ENCODE measurements at regions not wholly inside any gene's neighbourhood (a gene's known extent, or its start where the extent isn't known, plus 50 kb on each side); places are given as distances from the start of the nearest gene placed in this dataset.

DNA sequence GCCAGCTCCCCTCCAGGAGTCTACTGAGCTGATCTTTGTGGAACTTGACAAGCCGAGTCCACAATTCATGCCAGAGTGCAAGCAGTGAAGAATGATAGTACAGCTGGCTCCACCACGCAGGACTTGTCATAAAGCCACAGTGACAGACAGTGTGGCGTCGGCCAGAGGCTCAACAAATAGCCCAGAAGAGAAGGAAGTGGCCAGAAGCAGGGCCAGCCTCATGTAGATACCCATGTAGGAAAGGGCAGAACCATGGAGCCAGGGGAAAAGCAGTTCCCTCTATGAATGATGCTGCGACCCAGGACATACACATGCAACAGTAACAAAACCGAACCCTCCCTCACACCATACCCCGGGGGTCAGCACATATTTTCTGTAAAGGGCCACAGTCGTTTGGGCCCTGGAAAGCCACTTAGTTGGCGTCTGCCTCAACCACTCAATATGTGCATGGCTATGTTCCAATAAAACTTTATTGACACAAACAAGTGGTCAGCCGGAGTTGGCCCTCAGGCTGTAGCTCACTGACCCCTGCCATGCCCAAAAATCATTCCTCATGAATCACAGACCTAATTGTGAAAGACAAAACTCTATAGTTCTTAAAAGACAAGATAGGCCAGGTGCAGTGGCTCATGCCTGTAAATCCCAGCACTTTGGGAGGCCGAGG, 161.4 kb downstream of the BRD1 start:
- Histone ChIP-seq H3K27me3 (ENCODE audit: control insufficient read depth in 1 of 2, insufficient read depth in 2 of 2, low read length in 2 of 2) (peaks cover 13 to 66% of the 10 kb centered on the region in 2 experiments), H3K9ac (ENCODE audit: insufficient read depth, low read depth, low read length) (no peak overlapping the region), H3K9me3 (ENCODE audit: low read length) (no peaks in the 10 kb centered on the region), H2AFZ (ENCODE audit: low read length) (no peak overlapping the region), H3K36me3 (replicated peaks in 1 of 2; ENCODE audit: control insufficient read depth in 1 of 2, insufficient read depth in 2 of 2, low read length in 2 of 2) (no peaks in the 10 kb centered on the region), H3K27ac (ENCODE audit: extremely low read length, insufficient read depth, low read length) (no peak overlapping the region), H4K20me1 (ENCODE audit: insufficient read depth, low read length) (no peaks in the 10 kb centered on the region), H3K4me2 (ENCODE audit: low read depth, low read length) (no peak overlapping the region), H3K4me3 (replicated peaks in 1 of 3; ENCODE audit: insufficient read depth in 1 of 3, low read depth in 2 of 3, low read length in 3 of 3) (no peak overlapping the region), H3K4me1 (ENCODE audit: insufficient read depth, low read length) (no peaks in the 10 kb centered on the region), H3K79me2 (ENCODE audit: insufficient read depth, low read length) (no peaks in the 10 kb centered on the region)
- POLR2A ChIA-PET: no interaction called here
- in situ Hi-C loops (cut with HindIII; ENCODE audit: extremely low pct_ligation_motif_present, low pct_unique_long_range_greater_than_20kb) (no loop called here), intact Hi-C loops (cut with micrococcal nuclease; ENCODE audit: unreplicated experiment) (no loop called here)
- FAIRE-seq (no peak), ATAC-seq (no peak), DNase-seq (ENCODE audit: low spot score) (no peak)
- no TSS peak for BruUV-seq (replicated peaks)
- CTCF ChIA-PET (ENCODE audit: low intra/inter-chr PET ratio, low total read pairs): no interaction called here
- 10% methylated on average over 11 of the region's 11 CpGs for WGBS (ENCODE audit: low lambda C conversion rate)
- TF ChIP-seq, protein P1, sequence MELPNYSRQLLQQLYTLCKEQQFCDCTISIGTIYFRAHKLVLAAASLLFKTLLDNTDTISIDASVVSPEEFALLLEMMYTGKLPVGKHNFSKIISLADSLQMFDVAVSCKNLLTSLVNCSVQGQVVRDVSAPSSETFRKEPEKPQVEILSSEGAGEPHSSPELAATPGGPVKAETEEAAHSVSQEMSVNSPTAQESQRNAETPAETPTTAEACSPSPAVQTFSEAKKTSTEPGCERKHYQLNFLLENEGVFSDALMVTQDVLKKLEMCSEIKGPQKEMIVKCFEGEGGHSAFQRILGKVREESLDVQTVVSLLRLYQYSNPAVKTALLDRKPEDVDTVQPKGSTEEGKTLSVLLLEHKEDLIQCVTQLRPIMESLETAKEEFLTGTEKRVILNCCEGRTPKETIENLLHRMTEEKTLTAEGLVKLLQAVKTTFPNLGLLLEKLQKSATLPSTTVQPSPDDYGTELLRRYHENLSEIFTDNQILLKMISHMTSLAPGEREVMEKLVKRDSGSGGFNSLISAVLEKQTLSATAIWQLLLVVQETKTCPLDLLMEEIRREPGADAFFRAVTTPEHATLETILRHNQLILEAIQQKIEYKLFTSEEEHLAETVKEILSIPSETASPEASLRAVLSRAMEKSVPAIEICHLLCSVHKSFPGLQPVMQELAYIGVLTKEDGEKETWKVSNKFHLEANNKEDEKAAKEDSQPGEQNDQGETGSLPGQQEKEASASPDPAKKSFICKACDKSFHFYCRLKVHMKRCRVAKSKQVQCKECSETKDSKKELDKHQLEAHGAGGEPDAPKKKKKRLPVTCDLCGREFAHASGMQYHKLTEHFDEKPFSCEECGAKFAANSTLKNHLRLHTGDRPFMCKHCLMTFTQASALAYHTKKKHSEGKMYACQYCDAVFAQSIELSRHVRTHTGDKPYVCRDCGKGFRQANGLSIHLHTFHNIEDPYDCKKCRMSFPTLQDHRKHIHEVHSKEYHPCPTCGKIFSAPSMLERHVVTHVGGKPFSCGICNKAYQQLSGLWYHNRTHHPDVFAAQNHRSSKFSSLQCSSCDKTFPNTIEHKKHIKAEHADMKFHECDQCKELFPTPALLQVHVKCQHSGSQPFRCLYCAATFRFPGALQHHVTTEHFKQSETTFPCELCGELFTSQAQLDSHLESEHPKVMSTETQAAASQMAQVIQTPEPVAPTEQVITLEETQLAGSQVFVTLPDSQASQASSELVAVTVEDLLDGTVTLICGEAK (IDR thresholded peaks at IDR 0.05): no peak
- TF ChIP-seq, protein P1 (CRISPR knock-in tag; IDR thresholded peaks at IDR 0.05): peak; percentile 95
- TF ChIP-seq, protein P2, sequence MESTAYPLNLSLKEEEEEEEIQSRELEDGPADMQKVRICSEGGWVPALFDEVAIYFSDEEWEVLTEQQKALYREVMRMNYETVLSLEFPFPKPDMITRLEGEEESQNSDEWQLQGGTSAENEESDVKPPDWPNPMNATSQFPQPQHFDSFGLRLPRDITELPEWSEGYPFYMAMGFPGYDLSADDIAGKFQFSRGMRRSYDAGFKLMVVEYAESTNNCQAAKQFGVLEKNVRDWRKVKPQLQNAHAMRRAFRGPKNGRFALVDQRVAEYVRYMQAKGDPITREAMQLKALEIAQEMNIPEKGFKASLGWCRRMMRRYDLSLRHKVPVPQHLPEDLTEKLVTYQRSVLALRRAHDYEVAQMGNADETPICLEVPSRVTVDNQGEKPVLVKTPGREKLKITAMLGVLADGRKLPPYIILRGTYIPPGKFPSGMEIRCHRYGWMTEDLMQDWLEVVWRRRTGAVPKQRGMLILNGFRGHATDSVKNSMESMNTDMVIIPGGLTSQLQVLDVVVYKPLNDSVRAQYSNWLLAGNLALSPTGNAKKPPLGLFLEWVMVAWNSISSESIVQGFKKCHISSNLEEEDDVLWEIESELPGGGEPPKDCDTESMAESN (CRISPR knock-in tag; conservative IDR thresholded peaks at IDR 0.05): no peak

Measured in HepG2 (cell line).